ENCODE measurements at regions not wholly inside any gene's neighbourhood (a gene's known extent, or its start where the extent isn't known, plus 50 kb on each side); places are given as distances from the start of the nearest gene placed in this dataset.
"Not testable (repeated sequence)": the region's sequence is repeated elsewhere in the genome, so short reads cannot be mapped to it uniquely, and the experiment has no call there.

- Histone ChIP-seq H3K9me3 (ENCODE audit: severe bottlenecking) (peaks cover 4% of the 10 kb centered on the region), H3K27ac (ENCODE audit: poor library complexity, severe bottlenecking) (no peak overlapping the region), H3K27me3 (ENCODE audit: insufficient read depth, poor library complexity, severe bottlenecking) (no peaks in the 10 kb centered on the region), H3K4me3 (ENCODE audit: severe bottlenecking) (no peak overlapping the region), H3K36me3 (ENCODE audit: low read depth) (no peaks in the 10 kb centered on the region), H3K4me1 (ENCODE audit: insufficient read depth, poor library complexity, severe bottlenecking) (no peaks in the 10 kb centered on the region)
- no peak for TF ChIP-seq CTCF (IDR thresholded peaks at IDR 0.05; ENCODE audit: poor library complexity, severe bottlenecking)
- ATAC-seq (ENCODE audit: low read depth): no peak
- no peak for DNase-seq (ENCODE audit: low spot score)
These were observed 50.7 kb upstream of the USP7 start for GRCh38 chr16:9014389-9014788.

- no peak for ATAC-seq (ENCODE audit: low read depth)
These were observed 51.8 kb upstream of the USP7 start for GRCh38 chr16:9015489-9015888.

GRCh38 chr16:9016005-9016404, 52.3 kb upstream of the USP7 start:
- not testable (repeated sequence) for ATAC-seq (ENCODE audit: low read depth); H3K27me3 ChIP-seq (ENCODE audit: insufficient read depth, poor library complexity, severe bottlenecking); H3K4me3 ChIP-seq (ENCODE audit: severe bottlenecking); H3K9me3 ChIP-seq (ENCODE audit: severe bottlenecking); H3K36me3 ChIP-seq (ENCODE audit: low read depth); DNase-seq (ENCODE audit: low spot score); H3K27ac ChIP-seq (ENCODE audit: poor library complexity, severe bottlenecking); H3K4me1 ChIP-seq (ENCODE audit: insufficient read depth, poor library complexity, severe bottlenecking)

More at GRCh38 chr16:9015489-9015888, 51.8 kb upstream of the USP7 start:
- no peak for DNase-seq (ENCODE audit: low spot score)
- no peaks in the 10 kb centered on the region for H3K27me3 ChIP-seq (ENCODE audit: insufficient read depth, poor library complexity, severe bottlenecking)
- H3K36me3 ChIP-seq (ENCODE audit: low read depth): no peaks in the 10 kb centered on the region
- no peak overlapping the region for H3K27ac ChIP-seq (ENCODE audit: poor library complexity, severe bottlenecking)
- no peak overlapping the region for H3K4me3 ChIP-seq (ENCODE audit: severe bottlenecking)
- TF ChIP-seq CTCF (IDR thresholded peaks at IDR 0.05; ENCODE audit: poor library complexity, severe bottlenecking): no peak
- H3K4me1 ChIP-seq (ENCODE audit: insufficient read depth, poor library complexity, severe bottlenecking): no peaks in the 10 kb centered on the region
- H3K9me3 ChIP-seq (ENCODE audit: severe bottlenecking): peaks cover 4% of the 10 kb centered on the region

GRCh38 chr16:9016824-9017223, 53.1 kb upstream of the USP7 start:
- Histone ChIP-seq H3K4me3 (ENCODE audit: severe bottlenecking) (no peak overlapping the region), H3K9me3 (ENCODE audit: severe bottlenecking) (peaks cover 4% of the 10 kb centered on the region), H3K4me1 (ENCODE audit: insufficient read depth, poor library complexity, severe bottlenecking) (no peaks in the 10 kb centered on the region), H3K36me3 (ENCODE audit: low read depth) (no peaks in the 10 kb centered on the region), H3K27me3 (ENCODE audit: insufficient read depth, poor library complexity, severe bottlenecking) (no peaks in the 10 kb centered on the region), H3K27ac (ENCODE audit: poor library complexity, severe bottlenecking) (no peak overlapping the region)
- ATAC-seq (ENCODE audit: low read depth) (no peak), DNase-seq (ENCODE audit: low spot score) (no peak)
- no peak for TF ChIP-seq CTCF (IDR thresholded peaks at IDR 0.05; ENCODE audit: poor library complexity, severe bottlenecking)

- Histone ChIP-seq H3K27me3 (ENCODE audit: insufficient read depth, poor library complexity, severe bottlenecking) (no peaks in the 10 kb centered on the region), H3K9me3 (ENCODE audit: severe bottlenecking) (no peaks in the 10 kb centered on the region), H3K27ac (ENCODE audit: poor library complexity, severe bottlenecking) (peak overlapping the region; percentile 32), H3K4me1 (ENCODE audit: insufficient read depth, poor library complexity, severe bottlenecking) (no peaks in the 10 kb centered on the region), H3K4me3 (ENCODE audit: severe bottlenecking) (no peak overlapping the region), H3K36me3 (ENCODE audit: low read depth) (no peaks in the 10 kb centered on the region)
- DNase-seq (ENCODE audit: low spot score) (no peak), ATAC-seq (ENCODE audit: low read depth) (peak; percentile 48; the same call in 2 of the 3 replicates)
- TF ChIP-seq CTCF (IDR thresholded peaks at IDR 0.05; ENCODE audit: poor library complexity, severe bottlenecking): no peak
These were observed 63.5 kb upstream of the USP7 start for GRCh38 chr16:9027070-9027799.

- not testable (repeated sequence) for H3K27ac ChIP-seq (ENCODE audit: poor library complexity, severe bottlenecking); H3K4me3 ChIP-seq (ENCODE audit: severe bottlenecking); H3K4me1 ChIP-seq (ENCODE audit: insufficient read depth, poor library complexity, severe bottlenecking); ATAC-seq (ENCODE audit: low read depth); H3K9me3 ChIP-seq (ENCODE audit: severe bottlenecking); H3K27me3 ChIP-seq (ENCODE audit: insufficient read depth, poor library complexity, severe bottlenecking); H3K36me3 ChIP-seq (ENCODE audit: low read depth); DNase-seq (ENCODE audit: low spot score)
These were observed 63.0 kb upstream of the HAPSTR1 start for GRCh38 chr16:9028491-9028890.

Data from RWPE2 (cell line).